NCI-H1930 (cell line): ENCODE measurements at regions not wholly inside any gene's neighbourhood (a gene's known extent, or its start where the extent isn't known, plus 50 kb on each side); places are given as distances from the start of the nearest gene placed in this dataset.

Source experiments
- DNase-seq, 2 experiments: peaks; one replicate each; lab custom pipeline; 2025; lab: John Stamatoyannopoulos, UW

DNA sequence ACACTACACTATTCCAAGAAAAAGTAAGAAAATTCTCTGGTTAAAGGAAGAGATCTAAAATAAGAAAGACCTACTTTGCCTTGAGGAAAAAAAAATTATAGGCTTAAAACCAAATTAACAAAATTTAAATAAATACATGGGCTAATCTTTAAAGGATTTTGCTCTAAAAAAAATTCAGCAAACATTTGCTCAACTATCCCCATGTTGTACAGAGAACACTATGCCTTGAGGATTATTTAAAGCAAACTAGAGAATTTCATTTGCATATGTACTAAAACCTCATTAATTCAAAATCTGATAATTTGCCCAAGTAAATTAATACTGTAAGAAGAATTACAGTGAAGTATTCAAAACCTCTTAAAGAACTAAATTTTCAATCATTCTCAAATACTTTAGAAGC lies 71.6 kb upstream of the KCNIP4 start:
- DNase-seq = no peak

DNA sequence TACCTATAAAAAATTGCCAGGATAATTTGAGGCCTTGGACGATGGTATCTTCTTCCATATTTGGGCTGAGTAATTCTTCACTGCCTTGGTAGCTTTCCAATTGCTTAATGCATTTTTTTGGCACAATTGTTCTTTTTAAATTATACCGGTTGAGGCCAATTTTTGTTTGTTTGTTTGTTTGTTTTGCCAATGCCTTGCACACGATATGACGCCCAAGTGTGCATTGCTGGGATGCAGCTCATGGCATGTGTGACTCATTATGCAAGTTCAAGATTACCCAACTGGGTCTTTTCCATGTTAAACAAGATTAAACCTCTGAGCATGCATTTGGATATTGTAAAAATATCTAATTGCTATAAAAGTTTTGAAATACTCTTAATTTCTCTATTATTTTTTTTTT lies 71.1 kb upstream of the KCNIP4 start:
- DNase-seq = no peak

DNA sequence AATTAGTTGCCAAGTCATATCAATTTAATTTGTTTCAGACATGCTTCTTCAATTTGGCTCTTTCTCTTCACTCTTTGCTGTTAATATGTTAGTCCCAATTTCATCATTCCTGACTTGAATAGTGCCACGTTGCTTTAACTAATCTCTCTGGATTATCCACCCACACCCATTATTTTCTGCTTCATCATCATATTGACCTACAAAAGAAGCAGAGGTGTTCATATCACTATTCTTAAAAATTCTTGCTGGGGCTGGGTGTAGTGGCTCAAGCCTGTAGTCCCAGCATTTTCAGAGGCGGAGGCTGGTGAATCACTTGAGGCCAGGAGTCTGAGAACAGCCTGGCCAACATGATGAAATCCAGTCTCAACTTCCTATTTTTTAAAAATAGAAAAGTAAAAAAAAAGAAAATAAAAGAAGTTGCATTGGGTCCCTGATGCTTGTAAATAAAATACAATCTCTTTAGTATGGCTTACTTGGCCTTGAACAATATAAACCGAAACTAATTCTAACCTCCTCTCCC lies 65.7 kb upstream of the KCNIP4 start:
- DNase-seq = no peak

DNA sequence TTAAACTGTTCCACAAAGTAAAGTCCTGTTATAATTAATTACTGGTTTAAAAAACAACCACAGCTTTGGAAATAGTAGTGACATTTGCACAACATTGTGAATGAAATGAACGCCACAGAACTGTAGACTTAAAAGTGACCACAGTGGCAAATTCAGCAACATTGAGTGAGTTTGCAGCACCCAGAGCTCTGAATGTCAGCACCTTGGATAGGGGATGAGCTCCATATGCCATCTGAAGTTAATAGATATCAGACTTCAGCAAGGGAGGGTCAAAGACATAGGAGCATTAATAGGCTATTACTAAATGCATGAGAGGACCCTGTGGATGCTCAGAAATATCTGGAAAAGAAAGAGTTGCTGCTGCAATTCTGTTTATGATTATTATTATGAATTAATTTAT lies 55.3 kb upstream of the KCNIP4 start:
- DNase-seq = no peak
